A549 (cell line): ENCODE measurements at regions not wholly inside any gene's neighbourhood (a gene's known extent, or its start where the extent isn't known, plus 50 kb on each side); places are given as distances from the start of the nearest gene placed in this dataset.

ENCODE experiments used
- ATAC-seq, 2 experiments: fragments of 200-7000 bp in 1 of 2; fragments of >200 bp in 1 of 2; cut with Nextera tagmentation in 1 of 2; cut with Tn5 transposase in 1 of 2; 3 replicates each; pipeline versions ENCODE4 v1.8.0 to v1.9.1; 2018 to 2020; ENCODE audit warnings: mild to moderate bottlenecking in 1 of 2, moderate library complexity in 1 of 2
- CTCF ChIA-PET: fragments of 300-600 bp; sonication (Branson Sonifier 250); formaldehyde crosslinking; extraction: SDS; loops from one replicate; lab custom pipeline; 2021; ENCODE audit warnings: antibody characterized with exemption, inconsistent platforms; lab: Yijun Ruan, JAX
- POLR2A ChIA-PET: fragments of 350-600 bp; formaldehyde crosslinking; extraction: SDS; loops from one replicate; lab custom pipeline; 2021; ENCODE audit warnings: antibody characterized with exemption, inconsistent platforms; lab: Yijun Ruan, JAX
- DNase-seq, 2 experiments: peaks; one replicate each; pipeline versions ENCODE4 v3.0.0 to v3.0.0-alpha.2; 2011 to 2016; ENCODE audit warnings: low read depth in 1 of 2, low spot score in 1 of 2
- FAIRE-seq: peaks from 2 replicates; lab custom pipeline; 2011; peaks lifted over from hg19 to GRCh38; lab: Jason Lieb, UNC
- H3K27ac ChIP-seq, 2 experiments: fragments of >200 bp; sonication (Bioruptor Twin); formaldehyde crosslinking; 3 replicates each; pipeline ENCODE4 v1.5.1; 2016 to 2017
- H3K4me1 ChIP-seq: fragments of >200 bp; sonication (Bioruptor Twin); formaldehyde crosslinking; 3 replicates; pipeline ENCODE4 v1.6.1; 2016
- H3K4me2 ChIP-seq: fragments of >200 bp; sonication (Bioruptor Twin); formaldehyde crosslinking; 3 replicates; pipeline ENCODE4 v1.6.1; 2016
- H3K4me3 ChIP-seq: fragments of >200 bp; sonication (Bioruptor Twin); formaldehyde crosslinking; 3 replicates; pipeline ENCODE4 v1.5.1; 2016
- H3K9me3 ChIP-seq: fragments of >200 bp; sonication (Bioruptor Twin); formaldehyde crosslinking; 3 replicates; pipeline ENCODE4 v1.6.1; 2016
- CBX2 ChIP-seq: fragments of 200-600 bp; sonication (generic); IDR thresholded peaks from 2 replicates; pipeline ENCODE4 v1.6.1; 2016; ENCODE audit warnings: low read depth, mild to moderate bottlenecking, borderline replicate concordance
- CHD2 ChIP-seq: fragments of 150-350 bp; IDR thresholded peaks from 2 replicates; pipeline ENCODE4 v1.6.1; 2014; ENCODE audit warnings: low read length; ENCODE audit not compliant: partially characterized antibody
- CHD4 ChIP-seq: fragments of 200-600 bp; sonication (generic); IDR thresholded peaks from 2 replicates; pipeline ENCODE4 v1.6.1; 2016; ENCODE audit warnings: antibody characterized with exemption, mild to moderate bottlenecking, borderline replicate concordance
- EHMT2 ChIP-seq: fragments of 200-600 bp; sonication (generic); IDR thresholded peaks from 2 replicates; pipeline ENCODE4 v1.6.1; 2016; ENCODE audit warnings: antibody characterized with exemption, low read depth, mild to moderate bottlenecking, moderate library complexity
- HOXB13 ChIP-seq: fragments of 250-450 bp; sonication (Bioruptor Pico); IDR thresholded peaks from 2 replicates; pipeline ENCODE4 v1.5.0; 2020; ENCODE audit warnings: low read depth, mild to moderate bottlenecking, moderate library complexity
- KDM1A ChIP-seq: fragments of 200-600 bp; sonication (generic); IDR thresholded peaks from 2 replicates; pipeline ENCODE4 v1.6.1; 2016; ENCODE audit warnings: low read depth, mild to moderate bottlenecking
- KDM5A ChIP-seq: fragments of 200-600 bp; sonication (generic); IDR thresholded peaks from 2 replicates; pipeline ENCODE4 v1.6.1; 2016; ENCODE audit warnings: antibody characterized with exemption, mild to moderate bottlenecking
- MYC ChIP-seq: IDR thresholded peaks from 2 replicates; pipeline ENCODE4 v1.6.1; 2012; ENCODE audit warnings: mild to moderate bottlenecking, inconsistent platforms, low read length, improper control_type of control experiment, borderline replicate concordance
- POLR2A ChIP-seq: IDR thresholded peaks from 2 replicates; pipeline ENCODE4 v1.6.1; 2012; ENCODE audit warnings: mild to moderate bottlenecking, low read length
- POLR2AphosphoS2 ChIP-seq: conservative IDR thresholded peaks from 2 replicates; pipeline ENCODE4 v1.6.1; 2012; ENCODE audit warnings: low read length, improper control_type of control experiment, inconsistent platforms
- RARB ChIP-seq: fragments of 250-450 bp; sonication (Bioruptor Pico); IDR thresholded peaks from 2 replicates; pipeline ENCODE4 v1.8.0; 2021; ENCODE audit warnings: mild to moderate bottlenecking, moderate library complexity
- TFCP2L1 ChIP-seq: fragments of 250-450 bp; sonication (Bioruptor Pico); IDR thresholded peaks from 2 replicates; pipeline ENCODE4 v1.5.0; 2021; ENCODE audit warnings: mild to moderate bottlenecking
- ZFP36 ChIP-seq: fragments of 450-650 bp; IDR thresholded peaks from 2 replicates; pipeline ENCODE4 v1.6.1; 2014; ENCODE audit warnings: borderline replicate concordance; ENCODE audit not compliant: partially characterized antibody
- WGBS: methylation state at CpG from one replicate; pipeline ENCODE4 v1.1.6; 2017; ENCODE audit errors: missing lambda C conversion rate; 5-methylcytosine and 5-hydroxymethylcytosine counted together
- TF ChIP-seq, protein P1 (sequence below): fragments of 450-650 bp; IDR thresholded peaks from 2 replicates; pipeline ENCODE4 v1.6.1; 2014; ENCODE audit warnings: antibody characterized with exemption
- TF ChIP-seq, protein P2 (sequence below): fragments of >200 bp; sonication (Bioruptor Twin); formaldehyde crosslinking; IDR thresholded peaks from 3 replicates; pipeline ENCODE4 v1.6.1; 2016
- TF ChIP-seq, protein P3 (sequence below): fragments of >200 bp; sonication (Bioruptor Twin); formaldehyde crosslinking; IDR thresholded peaks from 2 replicates; pipeline ENCODE4 v1.6.1; 2016
- TF ChIP-seq, protein P4 (sequence below): fragments of 250-450 bp; sonication (Bioruptor Pico); IDR thresholded peaks from 2 replicates; pipeline ENCODE4 v1.5.0; 2020; ENCODE audit warnings: low read depth, mild to moderate bottlenecking, moderate library complexity
- TF ChIP-seq, protein P5 (sequence below): IDR thresholded peaks from 2 replicates; pipeline ENCODE4 v1.6.1; 2012

DNA sequence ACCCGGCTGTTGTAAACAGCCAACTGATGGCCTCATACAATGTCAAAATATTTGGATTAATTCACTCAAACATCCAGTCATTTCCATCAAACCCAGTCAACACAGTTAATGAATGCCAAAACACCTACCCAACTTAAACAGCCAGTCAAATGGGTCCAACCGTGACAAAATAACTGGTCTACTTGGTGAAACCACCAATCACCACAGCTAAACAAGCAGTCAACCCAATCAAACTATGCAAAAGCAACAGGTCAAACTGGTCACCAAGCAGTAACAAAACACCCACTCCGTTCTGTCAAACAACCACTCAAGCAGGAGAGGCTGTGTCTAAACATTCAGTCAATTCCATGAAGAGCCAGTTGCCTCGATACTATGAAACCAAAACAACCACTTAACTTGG, 119.2 kb downstream of the FOXD2 start (continued):
- TF ChIP-seq RARB (CRISPR knock-in tag): no peak
- TF ChIP-seq EHMT2: no peak
- TF ChIP-seq POLR2AphosphoS2: no peak
- TF ChIP-seq KDM1A: no peak
- TF ChIP-seq, protein P1, sequence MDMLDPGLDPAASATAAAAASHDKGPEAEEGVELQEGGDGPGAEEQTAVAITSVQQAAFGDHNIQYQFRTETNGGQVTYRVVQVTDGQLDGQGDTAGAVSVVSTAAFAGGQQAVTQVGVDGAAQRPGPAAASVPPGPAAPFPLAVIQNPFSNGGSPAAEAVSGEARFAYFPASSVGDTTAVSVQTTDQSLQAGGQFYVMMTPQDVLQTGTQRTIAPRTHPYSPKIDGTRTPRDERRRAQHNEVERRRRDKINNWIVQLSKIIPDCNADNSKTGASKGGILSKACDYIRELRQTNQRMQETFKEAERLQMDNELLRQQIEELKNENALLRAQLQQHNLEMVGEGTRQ: no peak
- TF ChIP-seq, protein P2, sequence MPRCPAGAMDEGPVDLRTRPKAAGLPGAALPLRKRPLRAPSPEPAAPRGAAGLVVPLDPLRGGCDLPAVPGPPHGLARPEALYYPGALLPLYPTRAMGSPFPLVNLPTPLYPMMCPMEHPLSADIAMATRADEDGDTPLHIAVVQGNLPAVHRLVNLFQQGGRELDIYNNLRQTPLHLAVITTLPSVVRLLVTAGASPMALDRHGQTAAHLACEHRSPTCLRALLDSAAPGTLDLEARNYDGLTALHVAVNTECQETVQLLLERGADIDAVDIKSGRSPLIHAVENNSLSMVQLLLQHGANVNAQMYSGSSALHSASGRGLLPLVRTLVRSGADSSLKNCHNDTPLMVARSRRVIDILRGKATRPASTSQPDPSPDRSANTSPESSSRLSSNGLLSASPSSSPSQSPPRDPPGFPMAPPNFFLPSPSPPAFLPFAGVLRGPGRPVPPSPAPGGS: no peak
- TF ChIP-seq, protein P3, sequence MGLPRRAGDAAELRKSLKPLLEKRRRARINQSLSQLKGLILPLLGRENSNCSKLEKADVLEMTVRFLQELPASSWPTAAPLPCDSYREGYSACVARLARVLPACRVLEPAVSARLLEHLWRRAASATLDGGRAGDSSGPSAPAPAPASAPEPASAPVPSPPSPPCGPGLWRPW: no peak
- TF ChIP-seq, all 56 proteins: peak for 0

DNA sequence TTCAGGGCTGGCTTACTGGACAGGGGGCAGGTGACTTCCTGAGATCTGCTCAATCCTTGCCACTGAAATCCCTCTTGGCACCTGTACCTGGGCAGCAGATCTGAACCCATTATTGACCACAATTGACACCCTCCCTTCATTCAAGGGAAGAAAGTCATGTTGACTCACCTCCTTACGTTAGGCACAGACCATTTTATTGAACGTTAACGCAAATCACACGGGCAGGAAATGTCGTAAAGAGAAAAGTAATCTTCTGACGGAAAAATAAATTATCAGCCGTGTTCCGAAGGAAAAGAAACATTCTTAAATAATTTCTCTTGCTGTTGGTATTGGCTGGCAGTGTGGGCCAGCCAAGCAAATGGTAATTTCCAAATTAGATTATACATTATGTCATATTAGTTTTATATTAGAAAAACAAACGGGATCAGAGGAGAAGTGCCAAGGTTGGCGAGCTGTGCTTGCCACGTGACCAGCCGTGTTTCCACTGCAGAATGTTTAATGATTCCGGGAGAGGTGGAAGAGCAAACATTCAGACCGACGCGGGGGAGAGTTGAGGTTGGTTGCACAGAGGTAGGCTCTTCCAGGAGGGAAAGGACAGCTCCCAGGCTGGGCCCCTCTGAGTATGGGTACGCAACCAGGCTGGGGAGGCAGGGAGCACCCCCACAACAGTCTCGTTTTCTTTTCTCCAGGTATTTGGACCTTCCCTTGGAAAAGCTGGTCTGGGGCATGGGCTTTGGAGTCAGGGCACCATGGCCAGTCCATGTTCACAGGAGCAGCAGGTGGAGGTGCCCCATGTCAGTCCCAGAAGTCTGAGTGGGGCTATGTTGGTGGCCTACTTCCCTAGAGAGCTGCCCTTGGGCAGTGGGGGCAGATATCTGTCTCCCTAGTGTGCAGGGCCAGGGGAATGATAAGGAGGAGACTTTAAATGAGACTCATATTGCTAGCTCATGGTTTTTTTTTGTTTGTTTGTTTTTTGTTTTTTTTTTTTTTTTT, 121.1 kb downstream of the FOXD2 start:
- 17% methylated on average over 16 of the region's 18 CpGs for WGBS
- H3K4me2 ChIP-seq: peak overlapping the region; percentile 84
- ATAC-seq (peak in 1 of 2 experiments; percentile 35; a peak in 2 of 6 replicates), FAIRE-seq (no peak), DNase-seq (peak; percentile 21 to 24)
- H3K4me1 ChIP-seq: peaks cover 60% of the 10 kb centered on the region
- CTCF ChIA-PET: interaction anchor here (0.8 to 1.6 kb wide), 3 partner anchors 11 to 152 kb away, joined by 4 to 7 read pairs (median 4); no protein-coding TSS in a partner anchor
- POLR2A ChIA-PET: no interaction called here
- no peaks in the 10 kb centered on the region for H3K9me3 ChIP-seq
- peak overlapping the region; percentile 16; the same call in 1 of the 3 replicates for H3K4me3 ChIP-seq
- peak overlapping the region; percentile 66 to 70 for H3K27ac ChIP-seq
- TF ChIP-seq, protein P1: peak; percentile 60; the same call in 1 of the 2 replicates
- TF ChIP-seq CHD2 (no peak), CBX2 (no peak), EHMT2 (no peak), ZFP36 (no peak), HOXB13 (CRISPR knock-in tag) (no peak), TFCP2L1 (CRISPR knock-in tag) (no peak), KDM1A (no peak), MYC (no peak), KDM5A (no peak), CHD4 (no peak), POLR2A (no peak)
- TF ChIP-seq, protein P4, sequence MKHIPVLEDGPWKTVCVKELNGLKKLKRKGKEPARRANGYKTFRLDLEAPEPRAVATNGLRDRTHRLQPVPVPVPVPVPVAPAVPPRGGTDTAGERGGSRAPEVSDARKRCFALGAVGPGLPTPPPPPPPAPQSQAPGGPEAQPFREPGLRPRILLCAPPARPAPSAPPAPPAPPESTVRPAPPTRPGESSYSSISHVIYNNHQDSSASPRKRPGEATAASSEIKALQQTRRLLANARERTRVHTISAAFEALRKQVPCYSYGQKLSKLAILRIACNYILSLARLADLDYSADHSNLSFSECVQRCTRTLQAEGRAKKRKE (CRISPR knock-in tag): no peak
- TF ChIP-seq, protein P5, sequence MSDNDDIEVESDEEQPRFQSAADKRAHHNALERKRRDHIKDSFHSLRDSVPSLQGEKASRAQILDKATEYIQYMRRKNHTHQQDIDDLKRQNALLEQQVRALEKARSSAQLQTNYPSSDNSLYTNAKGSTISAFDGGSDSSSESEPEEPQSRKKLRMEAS: 0 out of 2 replicates have a peak, but pooled peaks have one; percentile 21
